ENCODE measurements at regions not wholly inside any gene's neighbourhood (a gene's known extent, or its start where the extent isn't known, plus 50 kb on each side); places are given as distances from the start of the nearest gene placed in this dataset.

DNA sequence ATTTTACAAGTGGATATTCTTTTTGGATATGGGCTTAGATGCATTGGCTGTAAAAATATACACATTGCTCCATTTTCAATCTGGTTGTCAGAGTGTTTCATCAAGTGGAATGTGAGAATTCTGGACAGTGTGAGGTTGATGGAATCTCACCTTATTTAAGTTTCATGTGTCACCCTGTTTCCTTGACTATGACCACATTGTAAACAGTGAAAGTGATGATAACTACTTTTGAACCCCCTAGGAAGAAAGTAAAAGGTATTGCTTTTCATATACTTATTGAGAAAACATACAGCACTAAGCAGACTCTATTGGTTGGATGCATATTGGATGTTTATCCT, 490.5 kb upstream of the RAG2 start:
- H3K4me2 ChIP-seq: no peak overlapping the region
- no peak overlapping the region for H3K27ac ChIP-seq
- FAIRE-seq: no peak
- no peak for DNase-seq (ENCODE audit: low read depth in 1 of 2, low spot score in 1 of 2)
- ChIA-PET POLR2A (no interaction called here), CTCF (no interaction called here)
- H3K4me3 ChIP-seq: no peak overlapping the region
- ATAC-seq: no peak
- TF ChIP-seq HEYL (CRISPR knock-in tag; IDR thresholded peaks at IDR 0.05) (no peak), ZNF302 (CRISPR knock-in tag; IDR thresholded peaks at IDR 0.05) (no peak), NPAS2 (CRISPR knock-in tag; IDR thresholded peaks at IDR 0.05; ENCODE audit: borderline replicate concordance) (no peak), EHF (CRISPR knock-in tag; IDR thresholded peaks at IDR 0.05) (no peak), HOXA7 (CRISPR knock-in tag; IDR thresholded peaks at IDR 0.05) (no peak), CBX8 (IDR thresholded peaks at IDR 0.05) (no peak), MYC (IDR thresholded peaks at IDR 0.05; ENCODE audit: borderline replicate concordance, low read length) (no peak), ZC3H11A (IDR thresholded peaks at IDR 0.05) (no peak), CTCF (IDR thresholded peaks at IDR 0.05) (no peak), KDM5A (IDR thresholded peaks at IDR 0.05) (no peak)
- TF ChIP-seq, protein P1, sequence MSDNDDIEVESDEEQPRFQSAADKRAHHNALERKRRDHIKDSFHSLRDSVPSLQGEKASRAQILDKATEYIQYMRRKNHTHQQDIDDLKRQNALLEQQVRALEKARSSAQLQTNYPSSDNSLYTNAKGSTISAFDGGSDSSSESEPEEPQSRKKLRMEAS (IDR thresholded peaks at IDR 0.05): no peak
- TF ChIP-seq, protein P2, sequence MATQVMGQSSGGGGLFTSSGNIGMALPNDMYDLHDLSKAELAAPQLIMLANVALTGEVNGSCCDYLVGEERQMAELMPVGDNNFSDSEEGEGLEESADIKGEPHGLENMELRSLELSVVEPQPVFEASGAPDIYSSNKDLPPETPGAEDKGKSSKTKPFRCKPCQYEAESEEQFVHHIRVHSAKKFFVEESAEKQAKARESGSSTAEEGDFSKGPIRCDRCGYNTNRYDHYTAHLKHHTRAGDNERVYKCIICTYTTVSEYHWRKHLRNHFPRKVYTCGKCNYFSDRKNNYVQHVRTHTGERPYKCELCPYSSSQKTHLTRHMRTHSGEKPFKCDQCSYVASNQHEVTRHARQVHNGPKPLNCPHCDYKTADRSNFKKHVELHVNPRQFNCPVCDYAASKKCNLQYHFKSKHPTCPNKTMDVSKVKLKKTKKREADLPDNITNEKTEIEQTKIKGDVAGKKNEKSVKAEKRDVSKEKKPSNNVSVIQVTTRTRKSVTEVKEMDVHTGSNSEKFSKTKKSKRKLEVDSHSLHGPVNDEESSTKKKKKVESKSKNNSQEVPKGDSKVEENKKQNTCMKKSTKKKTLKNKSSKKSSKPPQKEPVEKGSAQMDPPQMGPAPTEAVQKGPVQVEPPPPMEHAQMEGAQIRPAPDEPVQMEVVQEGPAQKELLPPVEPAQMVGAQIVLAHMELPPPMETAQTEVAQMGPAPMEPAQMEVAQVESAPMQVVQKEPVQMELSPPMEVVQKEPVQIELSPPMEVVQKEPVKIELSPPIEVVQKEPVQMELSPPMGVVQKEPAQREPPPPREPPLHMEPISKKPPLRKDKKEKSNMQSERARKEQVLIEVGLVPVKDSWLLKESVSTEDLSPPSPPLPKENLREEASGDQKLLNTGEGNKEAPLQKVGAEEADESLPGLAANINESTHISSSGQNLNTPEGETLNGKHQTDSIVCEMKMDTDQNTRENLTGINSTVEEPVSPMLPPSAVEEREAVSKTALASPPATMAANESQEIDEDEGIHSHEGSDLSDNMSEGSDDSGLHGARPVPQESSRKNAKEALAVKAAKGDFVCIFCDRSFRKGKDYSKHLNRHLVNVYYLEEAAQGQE (IDR thresholded peaks at IDR 0.05): no peak
- no peaks in the 10 kb centered on the region for H3K9me3 ChIP-seq
- H3K4me1 ChIP-seq: no peaks in the 10 kb centered on the region

GRCh38 chr11:37087650-37088572, 489.9 kb upstream of the RAG2 start:
- TF ChIP-seq, protein P3, sequence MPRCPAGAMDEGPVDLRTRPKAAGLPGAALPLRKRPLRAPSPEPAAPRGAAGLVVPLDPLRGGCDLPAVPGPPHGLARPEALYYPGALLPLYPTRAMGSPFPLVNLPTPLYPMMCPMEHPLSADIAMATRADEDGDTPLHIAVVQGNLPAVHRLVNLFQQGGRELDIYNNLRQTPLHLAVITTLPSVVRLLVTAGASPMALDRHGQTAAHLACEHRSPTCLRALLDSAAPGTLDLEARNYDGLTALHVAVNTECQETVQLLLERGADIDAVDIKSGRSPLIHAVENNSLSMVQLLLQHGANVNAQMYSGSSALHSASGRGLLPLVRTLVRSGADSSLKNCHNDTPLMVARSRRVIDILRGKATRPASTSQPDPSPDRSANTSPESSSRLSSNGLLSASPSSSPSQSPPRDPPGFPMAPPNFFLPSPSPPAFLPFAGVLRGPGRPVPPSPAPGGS (IDR thresholded peaks at IDR 0.05): no peak
- TF ChIP-seq SMC3 (IDR thresholded peaks at IDR 0.05) (no peak), CHD4 (IDR thresholded peaks at IDR 0.05; ENCODE audit: borderline replicate concordance) (no peak), E2F6 (IDR thresholded peaks at IDR 0.05; ENCODE audit: borderline replicate concordance, low read depth) (no peak), MAZ (IDR thresholded peaks at IDR 0.05; ENCODE audit: borderline replicate concordance, low read depth, low read length) (no peak), PHF8 (IDR thresholded peaks at IDR 0.05; ENCODE audit: borderline replicate concordance, low read depth) (no peak), POLR2AphosphoS2 (conservative IDR thresholded peaks at IDR 0.05; ENCODE audit: low read length) (no peak), MYC (IDR thresholded peaks at IDR 0.05; ENCODE audit: borderline replicate concordance, low read length) (no peak), FOSB (CRISPR knock-in tag; IDR thresholded peaks at IDR 0.05) (no peak), ZFP36 (IDR thresholded peaks at IDR 0.05; ENCODE audit: borderline replicate concordance, partially characterized antibody) (no peak), HOXA7 (CRISPR knock-in tag; IDR thresholded peaks at IDR 0.05) (no peak), EHF (CRISPR knock-in tag; IDR thresholded peaks at IDR 0.05) (no peak), CBX2 (IDR thresholded peaks at IDR 0.05; ENCODE audit: borderline replicate concordance, low read depth) (no peak), ZSCAN20 (CRISPR knock-in tag; IDR thresholded peaks at IDR 0.05) (no peak)
- TF ChIP-seq, protein P4, sequence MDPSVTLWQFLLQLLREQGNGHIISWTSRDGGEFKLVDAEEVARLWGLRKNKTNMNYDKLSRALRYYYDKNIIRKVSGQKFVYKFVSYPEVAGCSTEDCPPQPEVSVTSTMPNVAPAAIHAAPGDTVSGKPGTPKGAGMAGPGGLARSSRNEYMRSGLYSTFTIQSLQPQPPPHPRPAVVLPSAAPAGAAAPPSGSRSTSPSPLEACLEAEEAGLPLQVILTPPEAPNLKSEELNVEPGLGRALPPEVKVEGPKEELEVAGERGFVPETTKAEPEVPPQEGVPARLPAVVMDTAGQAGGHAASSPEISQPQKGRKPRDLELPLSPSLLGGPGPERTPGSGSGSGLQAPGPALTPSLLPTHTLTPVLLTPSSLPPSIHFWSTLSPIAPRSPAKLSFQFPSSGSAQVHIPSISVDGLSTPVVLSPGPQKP (IDR thresholded peaks at IDR 0.05; ENCODE audit: low read depth, low read length): no peak
- TF ChIP-seq, protein P1 (IDR thresholded peaks at IDR 0.05): no peak
- ATAC-seq (no peak), DNase-seq (ENCODE audit: low read depth in 1 of 2, low spot score in 1 of 2) (no peak), FAIRE-seq (no peak)
- ChIA-PET POLR2A (no interaction called here), CTCF (no interaction called here)
- H3K4me2 ChIP-seq: no peak overlapping the region
- H3K4me3 ChIP-seq: no peak overlapping the region
- no peaks in the 10 kb centered on the region for H3K9me3 ChIP-seq
- no peaks in the 10 kb centered on the region for H3K4me1 ChIP-seq
- WGBS (ENCODE audit: missing lambda C conversion rate): 28% methylated on average over 6 of the region's 6 CpGs
- no peak overlapping the region for H3K27ac ChIP-seq
